Endothelial cell of umbilical vein (primary cell): ENCODE measurements at regions not wholly inside any gene's neighbourhood (a gene's known extent, or its start where the extent isn't known, plus 50 kb on each side); places are given as distances from the start of the nearest gene placed in this dataset.

Experiments used
- BruUV-seq: library from RNA; stranded (reverse); fragments of 400-500 nt; replicated peaks from 2 replicates; lab custom pipeline; 2021; lab: Mats Ljungman, UMichigan
- CTCF ChIA-PET: fragments of 300-600, 350-600 bp; sonication (Branson Sonifier 250); formaldehyde crosslinking; loops from one replicate; lab custom pipeline; 2021; ENCODE audit warnings: antibody characterized with exemption, inconsistent platforms; lab: Charles Lee
- POLR2A ChIA-PET: fragments of 300-600, 350-600 bp; sonication (Branson Sonifier 250); formaldehyde crosslinking; loops from one replicate; lab custom pipeline; 2021; ENCODE audit warnings: antibody characterized with exemption, inconsistent platforms; lab: Charles Lee
- DNase-seq: peaks from one replicate; pipeline ENCODE4 v3.0.0-alpha.2; 2011; ENCODE audit warnings: low read depth, low spot score
- FAIRE-seq: peaks from 2 replicates; lab custom pipeline; 2011; peaks lifted over from hg19 to GRCh38; lab: Jason Lieb, UNC
- H2AFZ ChIP-seq: 2 replicates; pipeline ENCODE4 v1.6.0; 2012; ENCODE audit warnings: low read depth, low read length, control low read depth, inconsistent platforms
- H3K27ac ChIP-seq: 2 replicates; pipeline ENCODE4 v1.5.1; 2011; ENCODE audit warnings: low read depth, mild to moderate bottlenecking, control low read depth, low read length, moderate library complexity; ENCODE audit not compliant: insufficient read depth
- H3K27me3 ChIP-seq, 2 experiments: 2 replicates each; pipeline versions ENCODE4 v1.6.0 to v1.6.1; 2011; ENCODE audit warnings: low read length in 2 of 2, mixed read lengths in 1 of 2; ENCODE audit not compliant: control insufficient read depth in 2 of 2, insufficient read depth in 2 of 2
- H3K36me3 ChIP-seq, 2 experiments: 2 replicates in 1 of 2; 3 replicates in 1 of 2; pipeline ENCODE4 v1.5.1; 2011; ENCODE audit warnings: low read length in 2 of 2, mild to moderate bottlenecking in 1 of 2, moderate library complexity in 1 of 2; ENCODE audit not compliant: control insufficient read depth in 2 of 2, insufficient read depth in 2 of 2; ENCODE audit errors: extremely low read depth in 1 of 2
- H3K4me1 ChIP-seq: 3 replicates; pipeline ENCODE4 v1.5.1; 2011; ENCODE audit warnings: mild to moderate bottlenecking, low read length; ENCODE audit not compliant: control insufficient read depth, insufficient read depth; ENCODE audit errors: extremely low read depth
- H3K4me2 ChIP-seq: 2 replicates; pipeline ENCODE4 v1.6.1; 2011; ENCODE audit warnings: low read length, control low read depth, mixed read lengths; ENCODE audit not compliant: insufficient read depth
- H3K4me3 ChIP-seq, 3 experiments: fragments of 200-600 bp in 1 of 3; sonication (generic), shearing (Covaris generic) in 1 of 3; replicated peaks in 1 of 3; 2 replicates each; pipeline ENCODE4 v1.5.1; 2011 to 2016; ENCODE audit warnings: control low read depth in 3 of 3, low read length in 3 of 3, mild to moderate bottlenecking in 2 of 3, inconsistent platforms in 1 of 3, low read depth in 1 of 3, moderate library complexity in 1 of 3; ENCODE audit not compliant: insufficient read depth in 1 of 3
- H3K79me2 ChIP-seq: 2 replicates; pipeline ENCODE4 v1.6.0; 2012; ENCODE audit warnings: low read length, inconsistent platforms; ENCODE audit not compliant: control insufficient read depth, insufficient read depth
- H3K9ac ChIP-seq: replicated peaks from 2 replicates; pipeline ENCODE3; 2011; ENCODE audit warnings: low read length, control low read depth; ENCODE audit not compliant: insufficient read depth; ENCODE audit errors: extremely low read depth
- H3K9me1 ChIP-seq: replicated peaks from 3 replicates; pipeline ENCODE4 v1.6.0; 2011; ENCODE audit warnings: mild to moderate bottlenecking, low read length; ENCODE audit not compliant: control insufficient read depth, insufficient read depth; ENCODE audit errors: extremely low read depth
- H3K9me3 ChIP-seq: replicated peaks from 2 replicates; pipeline ENCODE4 v1.5.1; 2012; ENCODE audit warnings: low read length, inconsistent platforms; ENCODE audit not compliant: control insufficient read depth, insufficient read depth
- H4K20me1 ChIP-seq: replicated peaks from 2 replicates; pipeline ENCODE3; 2011; ENCODE audit warnings: mild to moderate bottlenecking, low read length; ENCODE audit not compliant: control insufficient read depth, insufficient read depth; ENCODE audit errors: extremely low read depth
- CTCF ChIP-seq, 2 donors: IDR thresholded peaks; 1 replicate in 1 of 2; 2 replicates in 1 of 2; pipeline ENCODE4 v1.5.1; 2011; ENCODE audit warnings: low read length in 2 of 2, mild to moderate bottlenecking in 2 of 2, moderate library complexity in 2 of 2, control low read depth in 1 of 2, inconsistent platforms in 1 of 2, low read depth in 1 of 2; ENCODE audit not compliant: insufficient read depth in 1 of 2; ENCODE audit errors: extremely low read depth in 1 of 2
- EZH2 ChIP-seq: IDR thresholded peaks from 2 replicates; pipeline ENCODE4 v1.6.1; 2012; ENCODE audit warnings: borderline replicate concordance, low read depth, mild to moderate bottlenecking, moderate library complexity, low read length, inconsistent platforms; ENCODE audit not compliant: severe bottlenecking
- FOS ChIP-seq: IDR thresholded peaks from 2 replicates; pipeline ENCODE4 v1.6.1; 2011; ENCODE audit warnings: mild to moderate bottlenecking, low read length, moderate library complexity, borderline replicate concordance; ENCODE audit not compliant: insufficient read depth
- GATA2 ChIP-seq: IDR thresholded peaks from 2 replicates; pipeline ENCODE4 v1.7.0; 2011; ENCODE audit warnings: low read depth, mild to moderate bottlenecking, moderate library complexity, mixed read lengths, low read length; ENCODE audit not compliant: insufficient read length, insufficient read depth
- JUN ChIP-seq: IDR thresholded peaks from 2 replicates; pipeline ENCODE4 v1.6.1; 2011; ENCODE audit warnings: borderline replicate concordance, low read depth; ENCODE audit not compliant: insufficient read length, insufficient read depth
- MAX ChIP-seq: IDR thresholded peaks from 2 replicates; pipeline ENCODE4 v1.6.1; 2011; ENCODE audit not compliant: insufficient read depth, insufficient read length
- MYC ChIP-seq: IDR thresholded peaks from one replicate; pipeline ENCODE4 v1.6.1; 2011; ENCODE audit warnings: mild to moderate bottlenecking, low read depth, low read length
- POLR2A ChIP-seq: IDR thresholded peaks from 2 replicates; pipeline ENCODE4 v1.6.1; 2012; ENCODE audit warnings: low read depth, mild to moderate bottlenecking, control low read depth, low read length
- POLR2AphosphoS5 ChIP-seq: IDR thresholded peaks from 2 replicates; pipeline ENCODE4 v1.6.1; 2012; ENCODE audit warnings: low read depth, mild to moderate bottlenecking, control low read depth, low read length, moderate library complexity; ENCODE audit not compliant: insufficient read depth
- dilution Hi-C: fragments of 300-500 bp; cut with MboI; formaldehyde crosslinking; loops from one replicate; pipeline ENCODE4 v1.15.0; 2019; ENCODE audit warnings: low sequenced_read_pairs; ENCODE audit not compliant: extremely low pct_ligation_motif_present
- intact Hi-C: fragments of 100-400 bp; cut with micrococcal nuclease; formaldehyde crosslinking; loops from one replicate; pipeline ENCODE4 v1.10.0; 2022

- CTCF ChIA-PET, result no interaction called here
- FAIRE-seq, result no peak
These were observed 1552.6 kb downstream of the C4orf33 start for GRCh38 chr4:130648570-130648969.

GRCh38 chr4:130653842-130654241 is 1557.9 kb downstream of the C4orf33 start:
- no peaks in the 10 kb centered on the region for H3K9me1 ChIP-seq
- H3K4me3 ChIP-seq, result no peak overlapping the region
- DNase-seq (no peak), FAIRE-seq (no peak)
- H3K27ac ChIP-seq, result no peak overlapping the region
- intact Hi-C loops, result no loop called here
- no peak overlapping the region for H3K4me2 ChIP-seq
- H3K36me3 ChIP-seq, result no peaks in the 10 kb centered on the region
- ChIA-PET POLR2A (no interaction called here), CTCF (no interaction called here)
- H3K79me2 ChIP-seq, result no peaks in the 10 kb centered on the region
- H3K9ac ChIP-seq, result no peak overlapping the region
- TF ChIP-seq MYC, result no peak
- no peak for TF ChIP-seq POLR2A
- TF ChIP-seq POLR2AphosphoS5, result no peak
- TF ChIP-seq FOS, result no peak
- TF ChIP-seq CTCF (IDR thresholded peaks at IDR 0.05; ENCODE audit: extremely low read depth in 1 of 2, insufficient read depth in 1 of 2, low read depth in 1 of 2, low read length in 2 of 2), result no peak
- TF ChIP-seq EZH2, result no peak
- TF ChIP-seq MAX, result no peak
- no peak for TF ChIP-seq JUN
- no peak for TF ChIP-seq GATA2
- dilution Hi-C loops, result no loop called here
- BruUV-seq, result no TSS peak
- H2AFZ ChIP-seq, result no peak overlapping the region
- H3K4me1 ChIP-seq, result no peaks in the 10 kb centered on the region
- H3K9me3 ChIP-seq, result no peaks in the 10 kb centered on the region
- H4K20me1 ChIP-seq, result no peaks in the 10 kb centered on the region
- no peaks in the 10 kb centered on the region for H3K27me3 ChIP-seq

More at GRCh38 chr4:130648570-130648969, 1552.6 kb downstream of the C4orf33 start:
- Histone ChIP-seq H3K4me1 (no peaks in the 10 kb centered on the region), H4K20me1 (no peaks in the 10 kb centered on the region), H3K36me3 (no peaks in the 10 kb centered on the region), H3K9me1 (no peaks in the 10 kb centered on the region), H3K9ac (no peak overlapping the region), H3K9me3 (no peaks in the 10 kb centered on the region), H2AFZ (no peak overlapping the region), H3K27ac (no peak overlapping the region), H3K27me3 (no peaks in the 10 kb centered on the region), H3K4me3 (no peak overlapping the region), H3K79me2 (no peaks in the 10 kb centered on the region), H3K4me2 (no peak overlapping the region)
- no peak for DNase-seq
- TF ChIP-seq POLR2A, result no peak
- dilution Hi-C loops (no loop called here), intact Hi-C loops (no loop called here)
- BruUV-seq, result no TSS peak
- POLR2A ChIA-PET, result no interaction called here
